ENCODE measurements at regions not wholly inside any gene's neighbourhood (a gene's known extent, or its start where the extent isn't known, plus 50 kb on each side); places are given as distances from the start of the nearest gene placed in this dataset.

- POLR2A ChIA-PET, result no interaction called here
- CTCF ChIA-PET, result no interaction called here
- DNase-seq (ENCODE audit: low read depth, low spot score), result no peak
- H3K4me3 ChIP-seq (ENCODE audit: low read depth, low read length), result no peak overlapping the region
- TF ChIP-seq, protein P1, sequence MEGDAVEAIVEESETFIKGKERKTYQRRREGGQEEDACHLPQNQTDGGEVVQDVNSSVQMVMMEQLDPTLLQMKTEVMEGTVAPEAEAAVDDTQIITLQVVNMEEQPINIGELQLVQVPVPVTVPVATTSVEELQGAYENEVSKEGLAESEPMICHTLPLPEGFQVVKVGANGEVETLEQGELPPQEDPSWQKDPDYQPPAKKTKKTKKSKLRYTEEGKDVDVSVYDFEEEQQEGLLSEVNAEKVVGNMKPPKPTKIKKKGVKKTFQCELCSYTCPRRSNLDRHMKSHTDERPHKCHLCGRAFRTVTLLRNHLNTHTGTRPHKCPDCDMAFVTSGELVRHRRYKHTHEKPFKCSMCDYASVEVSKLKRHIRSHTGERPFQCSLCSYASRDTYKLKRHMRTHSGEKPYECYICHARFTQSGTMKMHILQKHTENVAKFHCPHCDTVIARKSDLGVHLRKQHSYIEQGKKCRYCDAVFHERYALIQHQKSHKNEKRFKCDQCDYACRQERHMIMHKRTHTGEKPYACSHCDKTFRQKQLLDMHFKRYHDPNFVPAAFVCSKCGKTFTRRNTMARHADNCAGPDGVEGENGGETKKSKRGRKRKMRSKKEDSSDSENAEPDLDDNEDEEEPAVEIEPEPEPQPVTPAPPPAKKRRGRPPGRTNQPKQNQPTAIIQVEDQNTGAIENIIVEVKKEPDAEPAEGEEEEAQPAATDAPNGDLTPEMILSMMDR (IDR thresholded peaks at IDR 0.05; ENCODE audit: insufficient read depth, low read length, missing control alignments), result no peak
Measured at GRCh38 chr6:113508249-113508648, 348.9 kb upstream of the MARCKS start.

DNA sequence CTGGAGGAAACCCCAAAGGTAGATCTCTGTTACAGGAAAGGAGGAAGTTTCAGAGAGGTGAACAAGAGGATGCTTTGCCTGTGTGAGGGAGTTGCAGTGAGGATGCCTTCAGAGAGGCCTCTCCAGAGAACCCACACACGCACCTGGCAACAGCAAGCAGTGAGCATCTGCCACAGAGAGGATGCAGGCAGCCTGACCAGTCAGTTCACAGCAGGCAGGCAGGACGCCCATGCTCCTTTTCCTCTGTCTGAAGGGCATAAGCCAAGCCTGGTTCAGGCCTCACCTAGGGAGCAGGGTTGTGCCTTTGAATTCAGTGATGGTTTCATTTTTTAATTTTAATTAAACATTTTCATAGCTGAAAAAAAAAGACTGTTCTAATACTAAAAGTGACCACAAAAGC is 346.0 kb upstream of the MARCKS start:
- no peak overlapping the region for H3K4me3 ChIP-seq (ENCODE audit: low read depth, low read length)
- CTCF ChIA-PET, result no interaction called here
- TF ChIP-seq, protein P1 (IDR thresholded peaks at IDR 0.05; ENCODE audit: insufficient read depth, low read length, missing control alignments), result no peak
- POLR2A ChIA-PET, result no interaction called here
- no peak for DNase-seq (ENCODE audit: low read depth, low spot score)

- ChIA-PET POLR2A (no interaction called here), CTCF (no interaction called here)
- DNase-seq (ENCODE audit: low read depth, low spot score), result no peak
- H3K4me3 ChIP-seq (ENCODE audit: low read depth, low read length), result no peak overlapping the region
- TF ChIP-seq, protein P1 (IDR thresholded peaks at IDR 0.05; ENCODE audit: insufficient read depth, low read length, missing control alignments), result no peak
Measured at GRCh38 chr6:113512576-113512975, 344.6 kb upstream of the MARCKS start.

DNA sequence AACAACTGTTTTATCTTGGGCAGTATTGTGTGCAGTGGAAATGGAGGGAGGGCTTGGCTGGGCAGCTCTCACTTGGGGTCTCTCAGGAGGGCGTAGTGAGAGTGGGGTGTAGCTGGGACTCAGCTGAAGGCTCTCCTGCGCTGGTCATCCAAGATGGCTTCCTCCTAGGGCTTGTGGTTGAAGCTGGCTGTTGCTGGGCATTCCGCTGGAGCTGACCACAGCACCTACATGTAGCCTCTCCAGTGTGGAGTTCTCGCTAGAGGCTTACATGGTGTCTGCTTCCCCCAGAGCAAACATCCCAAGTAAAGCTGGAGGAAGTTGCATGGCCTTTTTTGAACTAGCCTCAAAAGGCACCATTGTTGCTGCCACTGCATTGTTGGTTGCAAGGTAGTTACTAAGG is 344.1 kb upstream of the MARCKS start:
- TF ChIP-seq, protein P1 (IDR thresholded peaks at IDR 0.05; ENCODE audit: insufficient read depth, low read length, missing control alignments), result no peak
- ChIA-PET POLR2A (no interaction called here), CTCF (no interaction called here)
- no peak for DNase-seq (ENCODE audit: low read depth, low spot score)
- no peak overlapping the region for H3K4me3 ChIP-seq (ENCODE audit: low read depth, low read length)

GRCh38 chr6:113522376-113522775 is 334.8 kb upstream of the MARCKS start:
- POLR2A ChIA-PET, result no interaction called here
- TF ChIP-seq, protein P1 (IDR thresholded peaks at IDR 0.05; ENCODE audit: insufficient read depth, low read length, missing control alignments), result no peak
- H3K4me3 ChIP-seq (ENCODE audit: low read depth, low read length), result no peak overlapping the region
- DNase-seq (ENCODE audit: low read depth, low spot score), result no peak
- CTCF ChIA-PET, result interaction anchor here (0.9 kb wide), 1 partner anchor 19 kb away, joined by 3 read pairs; no protein-coding TSS in a partner anchor

GRCh38 chr6:113524826-113525225 is 332.3 kb upstream of the MARCKS start:
- H3K4me3 ChIP-seq (ENCODE audit: low read depth, low read length), result no peak overlapping the region
- POLR2A ChIA-PET, result no interaction called here
- TF ChIP-seq, protein P1 (IDR thresholded peaks at IDR 0.05; ENCODE audit: insufficient read depth, low read length, missing control alignments), result no peak
- no peak for DNase-seq (ENCODE audit: low read depth, low spot score)
- CTCF ChIA-PET, result no interaction called here
